ACC112 (cell line): ENCODE measurements at regions not wholly inside any gene's neighbourhood (a gene's known extent, or its start where the extent isn't known, plus 50 kb on each side); places are given as distances from the start of the nearest gene placed in this dataset.

ENCODE experiments used
- H2AFZ ChIP-seq: fragments of 200-600 bp; sonication (generic); one replicate; pipeline ENCODE4 v1.6.0; 2017; ENCODE audit warnings: antibody characterized with exemption, low read length; ENCODE audit not compliant: unreplicated experiment
- H3K27ac ChIP-seq: fragments of 200-600 bp; sonication (generic); 2 replicates; pipeline ENCODE4 v1.5.1; 2014; ENCODE audit warnings: low read depth, mild to moderate bottlenecking, antibody characterized with exemption, low read length, moderate library complexity
- H3K27me3 ChIP-seq: fragments of 200-600 bp; sonication (generic); 2 replicates; pipeline ENCODE4 v1.6.1; 2014; ENCODE audit warnings: mild to moderate bottlenecking, antibody characterized with exemption, low read length, moderate library complexity, mixed read lengths; ENCODE audit not compliant: insufficient read depth
- H3K36me3 ChIP-seq: fragments of 200-600 bp; sonication (generic); 2 replicates; pipeline ENCODE4 v1.6.1; 2016; ENCODE audit warnings: mild to moderate bottlenecking, antibody characterized with exemption, low read length, moderate library complexity, mixed read lengths; ENCODE audit not compliant: insufficient read depth
- H3K4me1 ChIP-seq: fragments of 200-600 bp; sonication (generic); one replicate; pipeline ENCODE4 v1.6.1; 2016; ENCODE audit warnings: low read length, mixed read lengths; ENCODE audit not compliant: insufficient read depth, unreplicated experiment, control insufficient read depth
- H3K4me3 ChIP-seq: fragments of 200-600 bp; sonication (generic); 2 replicates; pipeline ENCODE4 v1.5.1; 2014; ENCODE audit warnings: mild to moderate bottlenecking, low read depth, low read length
- H3K79me2 ChIP-seq: fragments of 200-600 bp; sonication (generic); one replicate; pipeline ENCODE4 v1.6.0; 2016; ENCODE audit warnings: low read length; ENCODE audit not compliant: control insufficient read depth, unreplicated experiment, insufficient read depth

DNA sequence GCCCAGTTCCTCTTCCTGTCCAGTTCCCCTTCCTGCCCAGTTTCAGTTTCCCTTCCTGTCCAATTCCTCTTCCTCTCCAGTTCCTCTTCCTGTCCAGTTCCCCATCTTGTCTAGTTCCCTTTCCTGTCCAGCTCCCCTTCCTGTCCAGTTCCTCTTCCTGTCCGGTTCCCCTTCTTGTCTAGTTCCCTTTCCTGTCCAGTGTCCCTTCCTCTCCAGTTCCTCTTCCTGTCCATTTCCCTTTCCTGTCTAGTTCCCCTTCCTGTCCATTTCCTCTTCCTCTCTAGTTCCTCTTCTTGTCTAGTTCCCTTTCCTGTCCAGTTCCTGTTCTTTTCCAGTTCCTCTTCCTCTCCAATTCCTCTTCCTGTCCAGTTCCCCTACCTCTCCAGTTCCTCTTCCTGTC lies 68.1 kb upstream of the ADCY1 start:
- Histone ChIP-seq H3K4me1 (no peaks in the 10 kb centered on the region), H3K27ac (no peak overlapping the region), H3K36me3 (no peaks in the 10 kb centered on the region), H3K79me2 (no peaks in the 10 kb centered on the region), H3K4me3 (no peak overlapping the region), H2AFZ (no peak overlapping the region), H3K27me3 (no peaks in the 10 kb centered on the region)

DNA sequence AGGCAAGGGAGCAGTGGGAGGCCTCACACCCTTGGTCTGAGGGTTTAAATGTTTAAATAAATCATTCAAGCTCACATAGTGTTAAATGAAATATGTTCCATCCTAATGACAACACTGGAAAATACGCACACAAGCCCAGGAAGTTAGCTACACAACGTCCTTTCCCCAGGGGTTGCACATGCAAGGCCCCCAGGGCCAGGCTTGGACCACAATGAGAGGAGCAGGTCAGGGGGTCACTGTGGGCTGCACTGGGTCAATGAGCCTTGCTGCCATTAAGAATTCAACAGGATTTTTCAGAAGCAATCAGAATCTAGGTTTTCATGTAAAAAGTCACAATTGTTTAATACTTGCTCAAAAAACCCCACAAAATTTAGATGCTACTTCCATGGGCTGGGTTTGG lies 64.9 kb upstream of the ADCY1 start:
- no peaks in the 10 kb centered on the region for H3K79me2 ChIP-seq

DNA sequence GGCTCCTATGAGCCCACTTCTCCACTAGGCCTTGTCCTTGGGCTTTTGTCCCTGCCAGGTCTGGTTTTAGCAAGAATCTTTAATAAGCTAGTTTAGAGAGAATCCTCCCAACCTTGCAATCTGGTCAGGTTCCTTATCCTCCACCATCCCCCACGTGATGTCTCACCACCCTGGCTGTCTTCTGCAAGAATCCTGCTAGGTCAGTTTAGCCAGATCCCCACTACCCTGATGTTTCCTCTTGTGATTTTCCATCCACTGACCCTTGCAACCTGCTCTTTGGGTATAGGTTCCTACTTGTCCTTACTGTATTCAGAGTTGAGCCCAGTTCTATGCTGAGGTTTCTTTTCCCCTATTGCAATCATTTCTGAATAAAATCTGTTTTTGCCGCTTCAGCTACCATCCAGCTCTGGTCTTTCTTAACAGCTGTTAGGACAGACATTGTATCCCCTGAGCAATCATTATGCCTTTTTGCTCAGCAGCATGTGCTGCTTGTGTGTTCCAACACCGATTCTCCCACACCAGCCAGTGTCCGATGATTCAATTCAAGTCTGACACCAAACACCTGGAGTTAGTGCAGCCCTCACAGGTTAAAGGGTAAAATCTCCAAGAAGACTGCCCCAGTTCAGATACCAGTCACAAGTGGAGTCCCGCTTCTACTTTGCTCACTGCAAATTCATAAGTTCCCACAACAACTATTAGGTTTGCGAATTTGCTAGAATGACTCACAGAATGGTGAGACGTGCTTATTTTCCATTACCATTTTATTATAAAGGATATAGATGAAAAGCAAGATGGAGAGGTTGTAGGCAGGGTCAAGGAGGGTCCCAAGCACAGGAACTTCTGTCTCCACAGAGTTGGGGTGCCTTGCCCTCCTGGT lies 62.2 kb upstream of the ADCY1 start:
- no peaks in the 10 kb centered on the region for H3K27me3 ChIP-seq
- H3K36me3 ChIP-seq: no peaks in the 10 kb centered on the region
- no peak overlapping the region for H2AFZ ChIP-seq
- H3K27ac ChIP-seq: no peak overlapping the region
- H3K4me3 ChIP-seq: no peak overlapping the region
- no peaks in the 10 kb centered on the region for H3K4me1 ChIP-seq
- no peaks in the 10 kb centered on the region for H3K79me2 ChIP-seq

More for the DNA sequence above, 64.9 kb upstream of the ADCY1 start:
- no peaks in the 10 kb centered on the region for H3K4me1 ChIP-seq
- H3K27me3 ChIP-seq: no peaks in the 10 kb centered on the region
- H3K36me3 ChIP-seq: no peaks in the 10 kb centered on the region
- H3K4me3 ChIP-seq: no peak overlapping the region
- H3K27ac ChIP-seq: no peak overlapping the region
- no peak overlapping the region for H2AFZ ChIP-seq

DNA sequence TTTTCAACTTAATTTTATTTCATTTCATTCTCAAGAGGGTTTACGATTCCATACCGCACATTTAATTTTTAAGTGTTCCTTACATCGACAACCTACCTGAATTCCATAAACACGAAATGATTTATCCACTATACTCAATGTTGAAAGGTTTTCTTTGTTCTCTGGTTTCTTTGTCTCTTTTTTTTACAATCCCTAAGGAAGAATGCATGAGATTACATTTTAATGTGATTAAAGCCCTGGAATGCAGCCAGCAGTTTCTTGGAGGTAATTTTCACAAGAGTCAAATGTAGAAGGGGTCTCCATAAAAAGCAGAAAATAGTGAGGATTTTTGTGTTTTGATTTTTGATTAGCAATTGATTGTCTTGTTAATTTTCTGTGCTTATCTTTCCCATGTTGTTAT lies 59.2 kb upstream of the ADCY1 start:
- H3K79me2 ChIP-seq: no peaks in the 10 kb centered on the region
- no peak overlapping the region for H2AFZ ChIP-seq
- no peak overlapping the region for H3K27ac ChIP-seq
- H3K36me3 ChIP-seq: no peaks in the 10 kb centered on the region
- H3K27me3 ChIP-seq: no peaks in the 10 kb centered on the region
- H3K4me1 ChIP-seq: no peaks in the 10 kb centered on the region
- H3K4me3 ChIP-seq: no peak overlapping the region

DNA sequence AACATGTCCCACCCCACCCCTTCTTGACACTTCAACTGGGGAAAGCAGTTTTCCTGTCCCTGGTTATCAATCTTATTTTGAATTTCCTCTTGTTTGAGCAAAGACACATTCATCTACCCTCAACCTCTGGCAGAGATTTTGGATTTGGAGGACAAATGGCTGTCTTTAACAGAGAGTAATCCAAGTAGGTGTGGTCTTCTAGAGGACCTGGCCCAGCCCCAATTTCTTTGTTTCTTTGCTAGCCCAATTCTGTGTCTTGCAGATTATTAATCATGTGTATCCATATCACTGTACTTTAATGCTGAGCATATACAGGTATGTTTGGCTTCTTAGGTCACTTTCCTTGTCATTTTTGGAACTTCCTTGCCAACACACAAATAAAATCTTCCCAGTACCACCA lies 58.8 kb upstream of the ADCY1 start:
- H3K27ac ChIP-seq: no peak overlapping the region
- H3K36me3 ChIP-seq: no peaks in the 10 kb centered on the region
- H3K27me3 ChIP-seq: no peaks in the 10 kb centered on the region
- no peaks in the 10 kb centered on the region for H3K79me2 ChIP-seq
- H2AFZ ChIP-seq: no peak overlapping the region
- H3K4me3 ChIP-seq: no peak overlapping the region
- no peaks in the 10 kb centered on the region for H3K4me1 ChIP-seq
